H1 (cell line): ENCODE measurements at regions not wholly inside any gene's neighbourhood (a gene's known extent, or its start where the extent isn't known, plus 50 kb on each side); places are given as distances from the start of the nearest gene placed in this dataset.

Experiments
- CTCF ChIA-PET: fragments of 300-600 bp; sonication (Branson Sonifier 250); formaldehyde crosslinking; loops from one replicate; lab custom pipeline; 2021; ENCODE audit not compliant: partially characterized antibody; lab: Charles Lee
- POLR2A ChIA-PET: fragments of 300-600 bp; sonication (Branson Sonifier 250); formaldehyde crosslinking; loops from one replicate; lab custom pipeline; 2021; ENCODE audit warnings: inconsistent platforms; ENCODE audit not compliant: partially characterized antibody; lab: Charles Lee
- DNase-seq, 2 experiments: peaks; one replicate each; pipeline versions ENCODE4 v3.0.0 to v3.0.0-alpha.2; 2010 to 2022; ENCODE audit warnings: low spot score in 2 of 2, low read depth in 1 of 2, mixed read lengths in 1 of 2
- FAIRE-seq: peaks from 2 replicates; lab custom pipeline; 2011; peaks lifted over from hg19 to GRCh38; lab: Jason Lieb, UNC
- H2AFZ ChIP-seq: 2 replicates; pipeline ENCODE4 v1.8.1; 2012; ENCODE audit warnings: low read length, inconsistent platforms
- H2AK5ac ChIP-seq: 2 replicates; pipeline ENCODE4 v1.6.1; 2013; ENCODE audit warnings: low read depth, low read length
- H2BK120ac ChIP-seq: replicated peaks from 2 replicates; pipeline ENCODE3; 2013; ENCODE audit warnings: low read depth, low read length, inconsistent platforms
- H2BK12ac ChIP-seq: 2 replicates; pipeline ENCODE4 v1.6.1; 2013; ENCODE audit warnings: low read depth, low read length
- H2BK15ac ChIP-seq: 2 replicates; pipeline ENCODE4 v1.6.1; 2013; ENCODE audit warnings: low read length
- H2BK20ac ChIP-seq: 2 replicates; pipeline ENCODE4 v1.6.1; 2013; ENCODE audit warnings: low read length
- H2BK5ac ChIP-seq: 2 replicates; pipeline ENCODE4 v1.6.1; 2013; ENCODE audit warnings: low read depth, low read length
- H3K14ac ChIP-seq: 2 replicates; pipeline ENCODE4 v1.6.1; 2013; ENCODE audit warnings: inconsistent platforms; ENCODE audit not compliant: insufficient read length
- H3K18ac ChIP-seq: 2 replicates; pipeline ENCODE4 v1.6.1; 2013; ENCODE audit warnings: low read length; ENCODE audit errors: extremely low read depth
- H3K23ac ChIP-seq: 2 replicates; pipeline ENCODE4 v1.6.1; 2013; ENCODE audit warnings: inconsistent platforms; ENCODE audit not compliant: insufficient read length
- H3K23me2 ChIP-seq: 2 replicates; pipeline ENCODE4 v1.6.1; 2013; ENCODE audit warnings: low read depth, low read length
- H3K27ac ChIP-seq: 2 replicates; pipeline ENCODE4 v1.6.1; 2011; ENCODE audit warnings: low read depth, low read length, inconsistent platforms
- H3K27me3 ChIP-seq, 4 experiments: replicated peaks in 1 of 4; 1 replicate in 1 of 4; 2 replicates in 3 of 4; pipeline versions ENCODE4 v1.6.1 to v1.8.1; 2011 to 2013; ENCODE audit warnings: low read length in 3 of 4, mild to moderate bottlenecking in 3 of 4, inconsistent platforms in 2 of 4, mixed read lengths in 2 of 4, moderate library complexity in 1 of 4; ENCODE audit not compliant: control insufficient read depth in 3 of 4, insufficient read depth in 3 of 4; ENCODE audit errors: extremely low read depth in 1 of 4
- H3K36me3 ChIP-seq, 4 experiments: 2 replicates each; pipeline versions ENCODE4 v1.6.1 to v1.8.1; 2011 to 2013; ENCODE audit warnings: mild to moderate bottlenecking in 4 of 4, low read length in 3 of 4, moderate library complexity in 2 of 4, control low read depth in 1 of 4, inconsistent platforms in 1 of 4; ENCODE audit not compliant: insufficient read depth in 4 of 4, control insufficient read depth in 2 of 4
- H3K4ac ChIP-seq: replicated peaks from 2 replicates; pipeline ENCODE3; 2013; ENCODE audit warnings: low read length, low read depth, mixed read lengths, inconsistent platforms; ENCODE audit not compliant: insufficient read length
- H3K4me1 ChIP-seq, 4 experiments: replicated peaks in 1 of 4; 1 replicate in 1 of 4; 2 replicates in 3 of 4; pipeline versions ENCODE4 v1.6.1 to v1.8.1; 2011 to 2013; ENCODE audit warnings: low read length in 3 of 4, inconsistent platforms in 2 of 4, mixed read lengths in 1 of 4; ENCODE audit not compliant: insufficient read depth in 4 of 4, control insufficient read depth in 3 of 4
- H3K4me2 ChIP-seq, 2 experiments: 2 replicates each; pipeline versions ENCODE4 v1.6.1 to v1.8.1; 2011 to 2013; ENCODE audit warnings: low read depth in 2 of 2, low read length in 2 of 2, control low read depth in 1 of 2, inconsistent platforms in 1 of 2, mild to moderate bottlenecking in 1 of 2; ENCODE audit not compliant: insufficient read depth in 1 of 2
- H3K4me3 ChIP-seq, 4 experiments: fragments of 200-600, 300-600 bp in 1 of 4; sonication (generic), shearing (Covaris generic), sonication (Bioruptor Twin) in 1 of 4; 2 replicates each; pipeline versions ENCODE4 v1.5.1 to v1.8.1; 2011 to 2016; ENCODE audit warnings: low read length in 4 of 4, low read depth in 3 of 4, control low read depth in 2 of 4, inconsistent platforms in 2 of 4, mild to moderate bottlenecking in 2 of 4, mixed read lengths in 1 of 4, moderate library complexity in 1 of 4; ENCODE audit not compliant: insufficient read depth in 2 of 4; ENCODE audit errors: extremely low read depth in 1 of 4
- H3K56ac ChIP-seq: replicated peaks from 2 replicates; pipeline ENCODE3; 2013; ENCODE audit warnings: low read depth, mild to moderate bottlenecking, mixed read lengths, low read length, inconsistent platforms; ENCODE audit not compliant: insufficient read length
- H3K79me1 ChIP-seq: 2 replicates; pipeline ENCODE4 v1.6.1; 2013; ENCODE audit warnings: low read depth, low read length, control low read depth
- H3K79me2 ChIP-seq, 2 experiments: 2 replicates each; pipeline versions ENCODE4 v1.6.1 to v1.8.1; 2012 to 2013; ENCODE audit warnings: low read length in 2 of 2, mild to moderate bottlenecking in 2 of 2, inconsistent platforms in 1 of 2; ENCODE audit not compliant: insufficient read depth in 2 of 2, control insufficient read depth in 1 of 2
- H3K9ac ChIP-seq, 4 experiments: replicated peaks in 1 of 4; 1 replicate in 1 of 4; 2 replicates in 3 of 4; pipeline versions ENCODE4 v1.6.1 to v1.8.1; 2011 to 2013; ENCODE audit warnings: low read depth in 3 of 4, low read length in 3 of 4, control low read depth in 2 of 4, mild to moderate bottlenecking in 2 of 4, moderate library complexity in 2 of 4, inconsistent platforms in 1 of 4; ENCODE audit errors: extremely low read depth in 1 of 4
- H3K9me3 ChIP-seq, 2 experiments: 2 replicates each; pipeline versions ENCODE4 v1.6.1 to v1.8.1; 2012 to 2013; ENCODE audit warnings: mild to moderate bottlenecking in 2 of 2, moderate library complexity in 2 of 2, control low read depth in 1 of 2, inconsistent platforms in 1 of 2, low read depth in 1 of 2, low read length in 1 of 2, mixed read lengths in 1 of 2; ENCODE audit not compliant: insufficient read depth in 2 of 2
- H4K20me1 ChIP-seq, 2 experiments: replicated peaks in 1 of 2; 2 replicates each; pipeline versions ENCODE3 to v1.8.1; 2011 to 2013; ENCODE audit warnings: inconsistent platforms in 2 of 2, low read length in 2 of 2, mild to moderate bottlenecking in 1 of 2; ENCODE audit not compliant: insufficient read depth in 2 of 2, control insufficient read depth in 1 of 2
- H4K5ac ChIP-seq: 2 replicates; pipeline ENCODE4 v1.6.1; 2013; ENCODE audit warnings: low read length, low read depth, mixed read lengths, inconsistent platforms; ENCODE audit not compliant: insufficient read length
- H4K8ac ChIP-seq: 2 replicates; pipeline ENCODE4 v1.8.0; 2013; ENCODE audit warnings: mild to moderate bottlenecking, moderate library complexity, low read length, inconsistent platforms; ENCODE audit not compliant: insufficient read depth; ENCODE audit errors: extremely low read depth
- H4K91ac ChIP-seq: replicated peaks from 2 replicates; pipeline ENCODE3; 2013; ENCODE audit warnings: low read length, mixed read lengths, inconsistent platforms; ENCODE audit not compliant: insufficient read length
- CEBPB ChIP-seq: IDR thresholded peaks from 2 replicates; pipeline ENCODE4 v1.6.1; 2012; ENCODE audit warnings: low read depth, low read length
- SIX5 ChIP-seq: IDR thresholded peaks from 2 replicates; pipeline ENCODE4 v1.6.1; 2011; ENCODE audit warnings: mild to moderate bottlenecking, low read depth, low read length
- SUZ12 ChIP-seq: fragments of 200-600 bp; sonication (generic); IDR thresholded peaks from 2 replicates; pipeline ENCODE4 v1.6.1; 2012; ENCODE audit warnings: mild to moderate bottlenecking, inconsistent platforms, low read length, moderate library complexity, mixed read lengths
- whole genome bisulfite sequencing, 2 experiments: shearing (Covaris generic) in 1 of 2; methylation state at CpG; one replicate each; pipeline versions ENCODE4 v1.1.6 to v1.1.7; 2013 to 2015; ENCODE audit warnings: low lambda C conversion rate in 2 of 2, mixed read lengths in 2 of 2, inconsistent platforms in 1 of 2, low coverage in 1 of 2, missing lambda C conversion rate in 1 of 2; ENCODE audit not compliant: insufficient replicate concordance in 2 of 2, insufficient coverage in 1 of 2, insufficient read length in 1 of 2; ENCODE audit errors: extremely low coverage in 1 of 2, missing lambda C conversion rate in 1 of 2; 5-methylcytosine and 5-hydroxymethylcytosine counted together

GRCh38 chr4:66649236-66649635 is 896.1 kb downstream of the CENPC start:
- no peak overlapping the region for H2BK20ac ChIP-seq
- H3K4ac ChIP-seq: no peak overlapping the region
- no peak overlapping the region for H3K4me3 ChIP-seq
- no peak overlapping the region for H2BK15ac ChIP-seq
- H2AFZ ChIP-seq: no peak overlapping the region
- WGBS, 2 experiments: 100% methylated on average over 2 of the region's 2 CpGs; no CpG with 5 or more reads in 1 of the 2 experiments
- H3K79me1 ChIP-seq: no peaks in the 10 kb centered on the region
- no peak overlapping the region for H3K4me2 ChIP-seq
- no peaks in the 10 kb centered on the region for H3K36me3 ChIP-seq
- DNase-seq (no peak), FAIRE-seq (no peak)
- no peaks in the 10 kb centered on the region for H3K9me3 ChIP-seq
- no peak overlapping the region for H3K23ac ChIP-seq
- CTCF ChIA-PET: no interaction called here
- no peak overlapping the region for H3K9ac ChIP-seq
- H2BK5ac ChIP-seq: no peak overlapping the region
- H3K4me1 ChIP-seq: no peaks in the 10 kb centered on the region
- no peak overlapping the region for H2AK5ac ChIP-seq
- H4K91ac ChIP-seq: no peak overlapping the region
- no peak overlapping the region for H3K27ac ChIP-seq
- no peak overlapping the region for H2BK12ac ChIP-seq
- no peak overlapping the region for H3K14ac ChIP-seq
- H4K5ac ChIP-seq: no peak overlapping the region
- no peak overlapping the region for H3K18ac ChIP-seq
- no peaks in the 10 kb centered on the region for H3K23me2 ChIP-seq
- H3K79me2 ChIP-seq: no peaks in the 10 kb centered on the region
- H3K56ac ChIP-seq: no peak overlapping the region
- POLR2A ChIA-PET: no interaction called here
- no peak overlapping the region for H4K8ac ChIP-seq
- no peaks in the 10 kb centered on the region for H3K27me3 ChIP-seq
- H2BK120ac ChIP-seq: no peak overlapping the region
- H4K20me1 ChIP-seq: no peaks in the 10 kb centered on the region
- TF ChIP-seq SIX5: no peak
- peak; percentile 48; the same call in 1 of the 2 replicates for TF ChIP-seq CEBPB
- TF ChIP-seq SUZ12: no peak
